HEK293 (cell line): ENCODE measurements at regions not wholly inside any gene's neighbourhood (a gene's known extent, or its start where the extent isn't known, plus 50 kb on each side); places are given as distances from the start of the nearest gene placed in this dataset.

Source experiments
- CTCF ChIA-PET: fragments of 350-600 bp; formaldehyde crosslinking; extraction: SDS; loops from one replicate; lab custom pipeline; 2021; ENCODE audit warnings: antibody characterized with exemption; lab: Yijun Ruan, JAX
- POLR2A ChIA-PET: fragments of 300-600 bp; formaldehyde crosslinking; extraction: SDS; loops from one replicate; lab custom pipeline; 2020; ENCODE audit warnings: antibody characterized with exemption, inconsistent platforms; lab: Yijun Ruan, JAX
- H3K27ac ChIP-seq: fragments of 200-500 bp; sonication (Bioruptor generic); 2 replicates; pipeline ENCODE4 v1.5.1; 2014; ENCODE audit warnings: low read depth, low read length, control low read depth, inconsistent platforms; ENCODE audit errors: extremely low read depth
- H3K36me3 ChIP-seq, 2 experiments: fragments of 200-500 bp in 1 of 2; sonication (Bioruptor generic) in 1 of 2; 1 replicate in 1 of 2; 2 replicates in 1 of 2; pipeline ENCODE4 v1.5.1; 2014 to 2017; ENCODE audit warnings: inconsistent platforms in 2 of 2, low read length in 2 of 2; ENCODE audit not compliant: control insufficient read depth in 2 of 2, insufficient read depth in 1 of 2
- H3K4me1 ChIP-seq: fragments of 200-500 bp; sonication (Bioruptor generic); 2 replicates; pipeline ENCODE4 v1.5.1; 2014; ENCODE audit warnings: mild to moderate bottlenecking, low read length, inconsistent platforms; ENCODE audit not compliant: control insufficient read depth, insufficient read depth
- H3K4me3 ChIP-seq: 2 replicates; pipeline ENCODE4 v1.5.1; 2011; ENCODE audit warnings: low read depth, mild to moderate bottlenecking, control low read depth, low read length, moderate library complexity
- H3K9me3 ChIP-seq: fragments of 200-500 bp; sonication (Bioruptor generic); 2 replicates; pipeline ENCODE4 v1.5.1; 2014; ENCODE audit warnings: low read depth, low read length, inconsistent platforms; ENCODE audit not compliant: control insufficient read depth, insufficient read depth
- HOXA7 ChIP-seq: sonication (generic); formaldehyde crosslinking; IDR thresholded peaks from 2 replicates; pipeline ENCODE4 v1.8.1; 2022; ENCODE audit warnings: missing genetic modification reagents, borderline replicate concordance
- HOXD13 ChIP-seq: sonication (generic); formaldehyde crosslinking; IDR thresholded peaks from 2 replicates; pipeline ENCODE4 v1.8.0; 2022; ENCODE audit warnings: missing genetic modification reagents, borderline replicate concordance
- PATZ1 ChIP-seq: fragments of 450-650 bp; formaldehyde crosslinking; IDR thresholded peaks from 2 replicates; pipeline ENCODE4 v1.5.1; 2016; ENCODE audit warnings: missing biosample characterization, missing genetic modification characterization
- PRDM6 ChIP-seq: fragments of 450-650 bp; formaldehyde crosslinking; IDR thresholded peaks from 2 replicates; pipeline ENCODE4 v1.5.1; 2017; ENCODE audit warnings: missing biosample characterization, missing genetic modification characterization
- SP3 ChIP-seq: fragments of 450-650 bp; formaldehyde crosslinking; IDR thresholded peaks from 2 replicates; pipeline ENCODE4 v1.5.1; 2016; ENCODE audit warnings: missing biosample characterization, missing genetic modification characterization
- TSHZ1 ChIP-seq: fragments of 450-650 bp; formaldehyde crosslinking; IDR thresholded peaks from 2 replicates; pipeline ENCODE4 v1.5.1; 2016; ENCODE audit warnings: missing biosample characterization, missing genetic modification characterization, borderline replicate concordance
- ZNF10 ChIP-seq: fragments of 450-650 bp; formaldehyde crosslinking; IDR thresholded peaks from 2 replicates; pipeline ENCODE4 v1.5.1; 2017; ENCODE audit warnings: missing biosample characterization, missing genetic modification characterization
- ZNF112 ChIP-seq: fragments of 450-650 bp; formaldehyde crosslinking; IDR thresholded peaks from 2 replicates; pipeline ENCODE4 v1.5.0; 2017; ENCODE audit warnings: missing biosample characterization, missing genetic modification characterization
- ZNF138 ChIP-seq: fragments of 450-650 bp; formaldehyde crosslinking; IDR thresholded peaks from 2 replicates; pipeline ENCODE4 v1.5.1; 2016; ENCODE audit warnings: missing biosample characterization, missing genetic modification characterization, borderline replicate concordance
- ZNF202 ChIP-seq: fragments of 450-650 bp; formaldehyde crosslinking; IDR thresholded peaks from 2 replicates; pipeline ENCODE4 v1.5.1; 2016; ENCODE audit warnings: missing biosample characterization, missing genetic modification characterization, borderline replicate concordance
- ZNF211 ChIP-seq: fragments of 450-650 bp; formaldehyde crosslinking; IDR thresholded peaks from 2 replicates; pipeline ENCODE4 v1.5.1; 2016; ENCODE audit warnings: low read depth, missing biosample characterization, missing genetic modification characterization
- ZNF221 ChIP-seq: fragments of 450-650 bp; formaldehyde crosslinking; IDR thresholded peaks from 2 replicates; pipeline ENCODE4 v1.5.1; 2017; ENCODE audit warnings: missing biosample characterization, missing genetic modification characterization, borderline replicate concordance
- ZNF26 ChIP-seq: fragments of 450-650 bp; formaldehyde crosslinking; IDR thresholded peaks from 2 replicates; pipeline ENCODE4 v1.5.1; 2016; ENCODE audit warnings: missing biosample characterization, missing genetic modification characterization
- ZNF341 ChIP-seq: fragments of 450-650 bp; formaldehyde crosslinking; IDR thresholded peaks from 2 replicates; pipeline ENCODE4; 2016; ENCODE audit warnings: low read depth, missing biosample characterization, missing genetic modification characterization
- ZNF514 ChIP-seq: fragments of 450-650 bp; formaldehyde crosslinking; IDR thresholded peaks from 2 replicates; pipeline ENCODE4 v1.5.1; 2016; ENCODE audit warnings: missing biosample characterization, missing genetic modification characterization
- ZNF558 ChIP-seq: fragments of 450-650 bp; formaldehyde crosslinking; IDR thresholded peaks from 2 replicates; pipeline ENCODE4 v1.5.1; 2016; ENCODE audit warnings: missing biosample characterization, missing genetic modification characterization
- ZNF585B ChIP-seq: fragments of 450-650 bp; formaldehyde crosslinking; IDR thresholded peaks from 2 replicates; pipeline ENCODE4 v1.5.1; 2016; ENCODE audit warnings: missing biosample characterization, missing genetic modification characterization

GRCh38 chr3:40969341-40969740 is 230.0 kb upstream of the CTNNB1 start (continued):
- TF ChIP-seq ZNF514 (tag by site-specific recombination) (no peak), ZNF138 (tag by site-specific recombination) (no peak), HOXA7 (CRISPR knock-in tag) (no peak), ZNF10 (tag by site-specific recombination) (no peak), TSHZ1 (no peak), ZNF211 (tag by site-specific recombination) (no peak)

- Histone ChIP-seq H3K4me1 (no peaks in the 10 kb centered on the region), H3K36me3 (no peaks in the 10 kb centered on the region), H3K4me3 (no peak overlapping the region), H3K9me3 (no peaks in the 10 kb centered on the region), H3K27ac (no peak overlapping the region)
- TF ChIP-seq ZNF585B = no peak
- TF ChIP-seq ZNF558 (tag by site-specific recombination) = no peak
- TF ChIP-seq PATZ1 = no peak
- TF ChIP-seq ZNF202 (tag by site-specific recombination) = no peak
- no peak for TF ChIP-seq SP3 (tag by site-specific recombination)
- no peak for TF ChIP-seq ZNF112 (tag by site-specific recombination)
- no peak for TF ChIP-seq PRDM6 (tag by site-specific recombination)
- TF ChIP-seq ZNF221 (tag by site-specific recombination) = no peak
- no peak for TF ChIP-seq ZNF341 (tag by site-specific recombination)
- TF ChIP-seq HOXD13 (CRISPR knock-in tag) = no peak
- no peak for TF ChIP-seq ZNF26
- POLR2A ChIA-PET = no interaction called here
- CTCF ChIA-PET = no interaction called here
These were observed 229.4 kb upstream of the CTNNB1 start for GRCh38 chr3:40969756-40970466.
